PC-3 (cell line): ENCODE measurements at regions not wholly inside any gene's neighbourhood (a gene's known extent, or its start where the extent isn't known, plus 50 kb on each side); places are given as distances from the start of the nearest gene placed in this dataset.

Experiments used
- CTCF ChIP-seq: fragments of 300-600 bp; sonication (generic); conservative IDR thresholded peaks from 2 replicates; pipeline ENCODE4 v1.5.1; 2017; ENCODE audit warnings: antibody characterized with exemption, low read depth, mild to moderate bottlenecking, low read length
- EZH2 ChIP-seq: fragments of 300-600 bp; sonication (generic); IDR thresholded peaks from one replicate; pipeline ENCODE4 v1.6.1; 2017; ENCODE audit warnings: antibody characterized with exemption, mild to moderate bottlenecking, low read length; ENCODE audit not compliant: unreplicated experiment
- EZH2phosphoT487 ChIP-seq: fragments of 300-600 bp; sonication (generic); IDR thresholded peaks from 2 replicates; pipeline ENCODE4 v1.6.1; 2018; ENCODE audit warnings: mild to moderate bottlenecking, antibody characterized with exemption, low read length, borderline replicate concordance

GRCh38 chr4:175377203-175377602 is 434.9 kb downstream of the GPM6A start:
- TF ChIP-seq CTCF, result no peak
- TF ChIP-seq EZH2, result no peak
- TF ChIP-seq EZH2phosphoT487, result no peak
